Neural cell (in vitro differentiated cells): ENCODE measurements at regions not wholly inside any gene's neighbourhood (a gene's known extent, or its start where the extent isn't known, plus 50 kb on each side); places are given as distances from the start of the nearest gene placed in this dataset.
"Not testable (repeated sequence)": the region's sequence is repeated elsewhere in the genome, so short reads cannot be mapped to it uniquely, and the experiment has no call there.

Experiments used
- H2AFZ ChIP-seq: fragments of 200-600, 300-800 bp; sonication (generic), shearing (Covaris generic); 2 replicates; pipeline ENCODE4 v1.6.0; 2014; ENCODE audit warnings: low read depth, mild to moderate bottlenecking, antibody characterized with exemption, low read length, moderate library complexity
- H3F3A ChIP-seq: fragments of 200-600 bp; shearing (Covaris generic); 2 replicates; pipeline ENCODE4 v1.6.1; 2016; ENCODE audit warnings: mild to moderate bottlenecking, moderate library complexity, mixed read lengths, antibody characterized with exemption, low read length; ENCODE audit not compliant: insufficient read depth, poor library complexity, severe bottlenecking
- H3K27ac ChIP-seq: fragments of 200-600, 300-800 bp; sonication (generic), shearing (Covaris generic); 2 replicates; pipeline ENCODE4 v1.5.1; 2014; ENCODE audit warnings: mild to moderate bottlenecking, low read length, moderate library complexity
- H3K27me3 ChIP-seq: fragments of 300-800, 200-600 bp; sonication (generic), shearing (Covaris generic); 2 replicates; pipeline ENCODE4 v1.6.0; 2014; ENCODE audit warnings: mild to moderate bottlenecking, low read depth, low read length, moderate library complexity; ENCODE audit not compliant: insufficient read depth
- H3K36me3 ChIP-seq: fragments of 300-800, 200-600 bp; sonication (generic), shearing (Covaris generic); 2 replicates; pipeline ENCODE4 v1.5.1; 2014; ENCODE audit warnings: mild to moderate bottlenecking, antibody characterized with exemption, low read length, moderate library complexity; ENCODE audit not compliant: insufficient read depth
- H3K4me2 ChIP-seq: fragments of 300-800, 200-600 bp; sonication (generic), shearing (Covaris generic); 2 replicates; pipeline ENCODE4 v1.6.0; 2014; ENCODE audit warnings: mild to moderate bottlenecking, low read length
- H3K4me3 ChIP-seq: fragments of 300-800, 200-600 bp; sonication (generic), shearing (Covaris generic); 2 replicates; pipeline ENCODE4 v1.5.1; 2014; ENCODE audit warnings: mild to moderate bottlenecking, low read length, moderate library complexity
- H3K79me2 ChIP-seq: fragments of 200-600 bp; shearing (Covaris generic); replicated peaks from 2 replicates; pipeline ENCODE4 v1.6.0; 2014; ENCODE audit warnings: mild to moderate bottlenecking, low read length, moderate library complexity; ENCODE audit not compliant: insufficient read depth
- H3K9ac ChIP-seq: fragments of 300-800, 200-600 bp; sonication (generic), shearing (Covaris generic); 2 replicates; pipeline ENCODE4 v1.6.1; 2016; ENCODE audit warnings: mild to moderate bottlenecking, low read length, mixed read lengths
- H3K9me2 ChIP-seq: fragments of 200-600 bp; shearing (Covaris generic); 2 replicates; pipeline ENCODE4 v1.6.1; 2016; ENCODE audit warnings: mild to moderate bottlenecking, low read length, mixed read lengths; ENCODE audit not compliant: insufficient read depth
- H3K9me3 ChIP-seq: fragments of 200-600, 300-800 bp; sonication (generic), shearing (Covaris generic); 2 replicates; pipeline ENCODE4 v1.6.1; 2016; ENCODE audit warnings: mild to moderate bottlenecking, mixed run types, low read length, moderate library complexity, mixed read lengths
- H4K20me1 ChIP-seq: fragments of 200-600 bp; shearing (Covaris generic); 2 replicates; pipeline ENCODE4 v1.6.1; 2016; ENCODE audit warnings: mild to moderate bottlenecking, mixed run types; ENCODE audit not compliant: insufficient read depth
- EP300 ChIP-seq: fragments of 450-650 bp; conservative IDR thresholded peaks from 2 replicates; pipeline ENCODE4 v1.6.1; 2014; ENCODE audit warnings: antibody characterized with exemption, mild to moderate bottlenecking, moderate library complexity; ENCODE audit not compliant: poor library complexity, severe bottlenecking
- EZH2 ChIP-seq: fragments of 200-600, 300-800 bp; shearing (Covaris generic), sonication (generic); IDR thresholded peaks from 2 replicates; pipeline ENCODE4 v1.6.1; 2014; ENCODE audit warnings: antibody characterized with exemption, low read length, borderline replicate concordance, mild to moderate bottlenecking; ENCODE audit not compliant: insufficient read depth, poor library complexity, severe bottlenecking
- MXI1 ChIP-seq: fragments of 450-650 bp; conservative IDR thresholded peaks from 2 replicates; pipeline ENCODE4 v1.6.1; 2014; ENCODE audit warnings: antibody characterized with exemption, mild to moderate bottlenecking; ENCODE audit not compliant: poor library complexity, severe bottlenecking
- POLR2AphosphoS5 ChIP-seq: IDR thresholded peaks from 2 replicates; pipeline ENCODE4 v1.6.1; 2012
- RAD21 ChIP-seq: fragments of 450-650 bp; conservative IDR thresholded peaks from 2 replicates; pipeline ENCODE4 v1.6.1; 2014; ENCODE audit warnings: antibody characterized with exemption, mild to moderate bottlenecking, moderate library complexity
- REST ChIP-seq: IDR thresholded peaks from 2 replicates; pipeline ENCODE4 v1.6.1; 2012; ENCODE audit warnings: borderline replicate concordance
- TAF1 ChIP-seq: IDR thresholded peaks from 2 replicates; pipeline ENCODE4 v1.6.1; 2012; ENCODE audit warnings: low read depth
- TF ChIP-seq, protein P1 (sequence below): fragments of 450-650 bp; IDR thresholded peaks from 2 replicates; pipeline ENCODE4 v1.5.1; 2014; ENCODE audit warnings: antibody characterized with exemption, mild to moderate bottlenecking, moderate library complexity; ENCODE audit not compliant: poor library complexity, severe bottlenecking

GRCh38 chr3:182425926-182426718 lies 367.2 kb upstream of the ATP11B start:
- H3K4me2 ChIP-seq, H4K20me1 ChIP-seq, H3F3A ChIP-seq, H3K9me3 ChIP-seq, H3K9me2 ChIP-seq, H3K79me2 ChIP-seq, H3K27ac ChIP-seq, H3K36me3 ChIP-seq, H3K4me3 ChIP-seq, H2AFZ ChIP-seq, H3K9ac ChIP-seq, H3K27me3 ChIP-seq: not testable (repeated sequence)

DNA sequence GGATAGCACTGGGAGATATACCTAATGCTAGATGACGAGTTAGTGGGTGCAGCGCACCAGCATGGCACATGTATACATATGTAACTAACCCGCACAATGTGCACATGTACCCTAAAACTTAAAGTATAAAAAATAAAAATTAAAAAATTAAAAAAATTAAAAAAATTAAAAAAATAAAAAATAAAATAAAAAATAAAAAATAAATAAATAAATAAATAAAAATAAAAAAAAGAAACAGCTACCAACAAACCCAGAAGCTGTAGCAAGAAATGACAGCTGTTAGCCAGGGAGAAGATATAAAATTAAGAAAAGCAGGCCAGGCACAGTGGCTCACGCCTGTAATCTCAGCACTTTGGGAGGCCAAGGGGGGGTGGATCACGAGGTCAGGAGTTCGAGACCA lies 361.3 kb upstream of the ATP11B start:
- H3K27me3 ChIP-seq, H3K9me2 ChIP-seq, H3K4me2 ChIP-seq, H3F3A ChIP-seq, H3K9ac ChIP-seq, H2AFZ ChIP-seq, H3K9me3 ChIP-seq, H3K79me2 ChIP-seq, H3K4me3 ChIP-seq, H3K27ac ChIP-seq, H3K36me3 ChIP-seq, H4K20me1 ChIP-seq: not testable (repeated sequence)

DNA sequence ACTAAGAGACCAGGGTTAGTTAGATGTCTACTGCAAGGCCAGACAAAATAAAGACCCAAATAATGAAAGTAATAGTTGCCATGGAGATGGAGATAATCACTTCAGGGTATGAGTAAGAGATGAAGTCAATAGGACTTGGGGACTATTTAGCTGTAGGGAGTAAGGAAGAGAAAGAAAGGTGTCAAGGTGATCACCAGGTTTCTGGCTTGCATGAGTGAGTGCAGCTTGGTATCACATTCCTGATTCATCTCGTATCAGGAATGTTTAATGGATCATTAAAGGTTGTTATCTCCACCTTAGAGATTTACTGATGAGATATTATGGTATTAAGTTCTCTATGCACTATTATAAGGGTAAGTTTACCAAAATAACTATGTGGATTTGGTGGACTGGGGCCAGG lies 357.4 kb upstream of the ATP11B start:
- Histone ChIP-seq H3K4me2 (no peak overlapping the region), H3K79me2 (no peaks in the 10 kb centered on the region), H4K20me1 (no peaks in the 10 kb centered on the region), H3K9me3 (no peaks in the 10 kb centered on the region), H3K9ac (no peak overlapping the region), H3K36me3 (no peaks in the 10 kb centered on the region), H2AFZ (no peak overlapping the region), H3K27ac (no peak overlapping the region), H3K9me2 (no peaks in the 10 kb centered on the region), H3K4me3 (no peak overlapping the region), H3F3A (no peaks in the 10 kb centered on the region), H3K27me3 (no peaks in the 10 kb centered on the region)
- TF ChIP-seq, protein P1, sequence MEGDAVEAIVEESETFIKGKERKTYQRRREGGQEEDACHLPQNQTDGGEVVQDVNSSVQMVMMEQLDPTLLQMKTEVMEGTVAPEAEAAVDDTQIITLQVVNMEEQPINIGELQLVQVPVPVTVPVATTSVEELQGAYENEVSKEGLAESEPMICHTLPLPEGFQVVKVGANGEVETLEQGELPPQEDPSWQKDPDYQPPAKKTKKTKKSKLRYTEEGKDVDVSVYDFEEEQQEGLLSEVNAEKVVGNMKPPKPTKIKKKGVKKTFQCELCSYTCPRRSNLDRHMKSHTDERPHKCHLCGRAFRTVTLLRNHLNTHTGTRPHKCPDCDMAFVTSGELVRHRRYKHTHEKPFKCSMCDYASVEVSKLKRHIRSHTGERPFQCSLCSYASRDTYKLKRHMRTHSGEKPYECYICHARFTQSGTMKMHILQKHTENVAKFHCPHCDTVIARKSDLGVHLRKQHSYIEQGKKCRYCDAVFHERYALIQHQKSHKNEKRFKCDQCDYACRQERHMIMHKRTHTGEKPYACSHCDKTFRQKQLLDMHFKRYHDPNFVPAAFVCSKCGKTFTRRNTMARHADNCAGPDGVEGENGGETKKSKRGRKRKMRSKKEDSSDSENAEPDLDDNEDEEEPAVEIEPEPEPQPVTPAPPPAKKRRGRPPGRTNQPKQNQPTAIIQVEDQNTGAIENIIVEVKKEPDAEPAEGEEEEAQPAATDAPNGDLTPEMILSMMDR = no peak
- TF ChIP-seq RAD21 (no peak), EP300 (no peak), REST (no peak), MXI1 (no peak), TAF1 (no peak), EZH2 (no peak), POLR2AphosphoS5 (no peak)
